Neural progenitor cell (in vitro differentiated cells): ENCODE measurements at regions not wholly inside any gene's neighbourhood (a gene's known extent, or its start where the extent isn't known, plus 50 kb on each side); places are given as distances from the start of the nearest gene placed in this dataset.
A peak's percentile ranks its signal among the peaks of the same experiment; 100 is the strongest.

ENCODE experiments used
- DNase-seq: peaks from one replicate; pipeline ENCODE4 v3.0.0-alpha.2; 2016; ENCODE audit warnings: low spot score
- H2AFZ ChIP-seq: fragments of 200-600 bp; sonication (generic); replicated peaks from 2 replicates; pipeline ENCODE4 v1.6.1; 2016; ENCODE audit warnings: antibody characterized with exemption
- H3F3A ChIP-seq: fragments of 200-600 bp; sonication (generic); 2 replicates; pipeline ENCODE4 v1.6.1; 2016; ENCODE audit warnings: antibody characterized with exemption, low read depth
- H3K27ac ChIP-seq: fragments of 200-600 bp; sonication (generic); 2 replicates; pipeline ENCODE4 v1.5.1; 2016; ENCODE audit warnings: mild to moderate bottlenecking
- H3K27me3 ChIP-seq: fragments of 200-600 bp; sonication (generic); 2 replicates; pipeline ENCODE4 v1.6.1; 2016; ENCODE audit warnings: mild to moderate bottlenecking, moderate library complexity
- H3K36me3 ChIP-seq: fragments of 200-600 bp; sonication (generic); 2 replicates; pipeline ENCODE4 v1.5.1; 2016
- H3K4me1 ChIP-seq: fragments of 200-600 bp; sonication (generic); 2 replicates; pipeline ENCODE4 v1.6.1; 2016; ENCODE audit warnings: mixed run types
- H3K4me2 ChIP-seq: fragments of 200-600 bp; sonication (generic); 2 replicates; pipeline ENCODE4 v1.6.1; 2016
- H3K4me3 ChIP-seq: fragments of 200-600 bp; sonication (generic); 2 replicates; pipeline ENCODE4 v1.5.1; 2016
- H3K79me2 ChIP-seq: fragments of 200-600 bp; sonication (generic); 2 replicates; pipeline ENCODE4 v1.6.1; 2016; ENCODE audit warnings: low read depth
- H3K9ac ChIP-seq: fragments of 200-600 bp; sonication (generic); 2 replicates; pipeline ENCODE4 v1.6.1; 2016
- H3K9me3 ChIP-seq: fragments of 200-600 bp; sonication (generic); 2 replicates; pipeline ENCODE4 v1.5.1; 2016; ENCODE audit warnings: low read depth
- H4K20me1 ChIP-seq: fragments of 200-600 bp; sonication (generic); 2 replicates; pipeline ENCODE4 v1.6.1; 2016; ENCODE audit warnings: low read depth
- H3K27ac Mint-ChIP-seq: 3 replicates; pipeline ENCODE4 v1.8.0; 2021; ENCODE audit warnings: mixed read lengths
- H3K27me3 Mint-ChIP-seq: 2 replicates; pipeline ENCODE4 v1.8.0; 2022; ENCODE audit warnings: low read depth, mild to moderate bottlenecking, inconsistent platforms, moderate library complexity, mixed read lengths; ENCODE audit not compliant: insufficient read depth
- H3K36me3 Mint-ChIP-seq: 3 replicates; pipeline ENCODE4 v1.8.0; 2021; ENCODE audit warnings: mixed read lengths
- H3K4me1 Mint-ChIP-seq: 3 replicates; pipeline ENCODE4 v1.8.0; 2021; ENCODE audit warnings: mixed read lengths
- H3K4me3 Mint-ChIP-seq: 3 replicates; pipeline ENCODE4 v1.8.0; 2021; ENCODE audit warnings: mild to moderate bottlenecking, moderate library complexity, mixed read lengths
- H3K9me3 Mint-ChIP-seq: 3 replicates; pipeline ENCODE4 v1.8.0; 2020; ENCODE audit warnings: mixed read lengths
- CTCF ChIP-seq: fragments of 200-600 bp; sonication (generic); IDR thresholded peaks from 2 replicates; pipeline ENCODE4 v1.5.1; 2017; ENCODE audit warnings: antibody characterized with exemption, mild to moderate bottlenecking
- EZH2 ChIP-seq: fragments of 200-600 bp; sonication (generic); IDR thresholded peaks from 2 replicates; pipeline ENCODE4 v1.6.1; 2017; ENCODE audit warnings: antibody characterized with exemption, mild to moderate bottlenecking, moderate library complexity
- EZH2phosphoT487 ChIP-seq: fragments of 200-600 bp; sonication (generic); IDR thresholded peaks from 2 replicates; pipeline ENCODE4 v1.6.1; 2017; ENCODE audit warnings: antibody characterized with exemption

- Histone ChIP-seq H3K36me3 (no peaks in the 10 kb centered on the region), H4K20me1 (no peaks in the 10 kb centered on the region), H2AFZ (no peak overlapping the region), H3K27ac (no peak overlapping the region), H3K4me3 (no peak overlapping the region), H3K79me2 (no peaks in the 10 kb centered on the region), H3K27me3 (no peaks in the 10 kb centered on the region), H3K9ac (no peak overlapping the region), H3K4me1 (peaks cover 33% of the 10 kb centered on the region), H3K4me2 (no peak overlapping the region), H3K9me3 (no peaks in the 10 kb centered on the region), H3F3A (peaks cover 5% of the 10 kb centered on the region)
- no peak for TF ChIP-seq EZH2
- TF ChIP-seq CTCF, result no peak
- TF ChIP-seq EZH2phosphoT487, result no peak
- Mint-ChIP-seq H3K36me3 (no peaks in the 10 kb centered on the region), H3K4me3 (no peak overlapping the region), H3K27ac (peak overlapping the region; percentile 8), H3K4me1 (peaks cover 29% of the 10 kb centered on the region), H3K27me3 (no peaks in the 10 kb centered on the region), H3K9me3 (peaks cover 5% of the 10 kb centered on the region)
- DNase-seq, result no peak
Measured at GRCh38 chr1:166272851-166273250, 106.0 kb upstream of the FAM78B start.

GRCh38 chr1:166273618-166274017 is 106.8 kb upstream of the FAM78B start:
- Histone ChIP-seq H3K27me3 (no peaks in the 10 kb centered on the region), H3K36me3 (no peaks in the 10 kb centered on the region), H3K9me3 (no peaks in the 10 kb centered on the region), H3K4me2 (no peak overlapping the region), H4K20me1 (no peaks in the 10 kb centered on the region), H2AFZ (no peak overlapping the region), H3F3A (peaks cover 5% of the 10 kb centered on the region), H3K79me2 (no peaks in the 10 kb centered on the region), H3K9ac (no peak overlapping the region), H3K4me3 (no peak overlapping the region), H3K27ac (no peak overlapping the region), H3K4me1 (peaks cover 33% of the 10 kb centered on the region)
- peaks cover 29% of the 10 kb centered on the region for H3K4me1 Mint-ChIP-seq
- no peak overlapping the region for H3K4me3 Mint-ChIP-seq
- peaks cover 5% of the 10 kb centered on the region for H3K9me3 Mint-ChIP-seq
- TF ChIP-seq CTCF (no peak), EZH2 (no peak), EZH2phosphoT487 (no peak)
- H3K36me3 Mint-ChIP-seq, result no peaks in the 10 kb centered on the region
- H3K27ac Mint-ChIP-seq, result no peak overlapping the region
- DNase-seq, result no peak
- no peaks in the 10 kb centered on the region for H3K27me3 Mint-ChIP-seq

GRCh38 chr1:166282391-166283137 is 115.8 kb upstream of the FAM78B start:
- Mint-ChIP-seq H3K27me3 (peaks cover 2% of the 10 kb centered on the region), H3K9me3 (no peaks in the 10 kb centered on the region), H3K36me3 (no peaks in the 10 kb centered on the region), H3K4me3 (no peak overlapping the region), H3K4me1 (no peaks in the 10 kb centered on the region), H3K27ac (no peak overlapping the region)
- H3K4me1 ChIP-seq, result no peaks in the 10 kb centered on the region
- H3K27ac ChIP-seq, result no peak overlapping the region
- no peak for TF ChIP-seq EZH2phosphoT487
- TF ChIP-seq CTCF, result no peak
- TF ChIP-seq EZH2, result no peak
- H3K36me3 ChIP-seq, result no peaks in the 10 kb centered on the region
- no peak overlapping the region for H2AFZ ChIP-seq
- H3K4me3 ChIP-seq, result no peak overlapping the region
- DNase-seq, result no peak
- H3K4me2 ChIP-seq, result no peak overlapping the region
- no peaks in the 10 kb centered on the region for H4K20me1 ChIP-seq
- no peaks in the 10 kb centered on the region for H3K79me2 ChIP-seq
- no peaks in the 10 kb centered on the region for H3K27me3 ChIP-seq
- no peaks in the 10 kb centered on the region for H3K9me3 ChIP-seq
- no peak overlapping the region for H3K9ac ChIP-seq
- H3F3A ChIP-seq, result no peaks in the 10 kb centered on the region
